ENCODE measurements at regions not wholly inside any gene's neighbourhood (a gene's known extent, or its start where the extent isn't known, plus 50 kb on each side); places are given as distances from the start of the nearest gene placed in this dataset.
"Not testable (repeated sequence)": the region's sequence is repeated elsewhere in the genome, so short reads cannot be mapped to it uniquely, and the experiment has no call there.

DNA sequence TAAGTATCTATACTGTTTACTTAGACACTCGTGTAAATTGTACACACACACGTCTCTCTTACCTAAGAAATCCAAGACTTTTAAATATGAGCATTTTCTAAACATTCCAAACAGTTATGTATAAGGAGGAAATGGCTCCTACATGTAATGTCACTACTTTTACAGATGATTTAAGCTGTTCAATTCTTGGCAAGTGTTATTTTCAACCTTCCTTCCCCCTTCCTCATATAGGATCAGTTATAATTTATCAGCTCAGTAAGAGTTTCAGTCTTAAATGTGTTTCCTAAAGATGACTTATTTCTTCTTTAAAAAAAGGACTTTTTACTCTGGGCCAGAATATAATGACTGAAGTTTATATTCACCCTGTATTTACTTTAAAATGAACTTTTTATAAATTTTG, 601.1 kb downstream of the ANKRD50 start:
- intact Hi-C loops (cut with DNase I), result loop anchor here (10.0 kb wide), 2 partner anchors 717 to 987 kb away; partner anchors contain the start of gene SPRY1
- no peak for DNase-seq

DNA sequence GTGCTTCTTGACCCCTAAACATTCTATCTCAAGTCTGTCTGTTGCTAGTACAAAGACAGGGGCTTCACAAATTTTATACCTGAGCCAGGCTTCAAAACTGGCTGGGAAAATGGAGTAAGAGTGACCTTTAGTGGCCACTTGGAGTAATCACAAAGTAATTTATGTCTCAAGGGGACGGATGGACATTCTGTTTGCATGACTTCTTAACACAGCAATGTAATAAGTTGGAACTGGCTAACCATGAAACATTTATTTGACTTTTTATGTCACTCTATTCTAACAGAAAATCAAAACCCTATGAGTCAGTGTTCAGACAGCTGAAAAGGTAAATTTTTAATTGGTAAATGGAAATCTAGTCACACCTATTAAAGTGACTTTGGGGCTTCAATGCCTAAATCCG, 600.6 kb downstream of the ANKRD50 start:
- intact Hi-C loops (cut with DNase I), result loop anchor here (10.0 kb wide), 2 partner anchors 717 to 987 kb away; partner anchors contain the start of gene SPRY1
- no peak for DNase-seq

GRCh38 chr4:124118061-124118460, 594.5 kb downstream of the ANKRD50 start:
- no peak for DNase-seq
- intact Hi-C loops (cut with DNase I), result loop anchor here (10.0 kb wide), 2 partner anchors 723 to 993 kb away; partner anchors contain the start of gene SPRY1

DNA sequence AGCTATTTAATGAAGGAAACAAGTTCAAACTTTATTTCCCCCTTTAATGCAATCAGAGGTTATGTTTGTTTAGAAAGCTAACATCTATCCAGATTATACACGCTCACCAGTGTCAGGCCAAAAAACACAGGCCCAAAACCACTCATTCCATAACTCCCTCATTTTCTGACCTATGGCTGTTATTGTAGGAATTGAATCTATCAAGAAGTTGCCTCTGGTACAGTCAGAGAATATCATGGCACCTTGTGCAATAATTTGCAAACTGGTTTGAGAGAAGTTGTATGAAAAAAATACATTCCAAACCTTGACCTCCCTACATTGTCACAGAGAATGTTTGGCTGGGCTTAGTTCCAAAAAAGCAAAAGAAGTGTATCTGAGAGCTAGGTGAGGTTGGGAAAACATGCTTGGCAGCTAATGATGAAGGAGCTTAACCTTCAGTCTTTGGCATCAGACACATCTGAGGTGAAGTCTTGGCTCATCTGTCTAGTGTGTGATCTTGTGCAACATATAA, 591.0 kb downstream of the ANKRD50 start:
- intact Hi-C loops (cut with DNase I), result no loop called here
- no peak for DNase-seq

- no peak for DNase-seq
- intact Hi-C loops (cut with DNase I), result no loop called here
These were observed 589.4 kb downstream of the ANKRD50 start for GRCh38 chr4:124123181-124123580.

DNA sequence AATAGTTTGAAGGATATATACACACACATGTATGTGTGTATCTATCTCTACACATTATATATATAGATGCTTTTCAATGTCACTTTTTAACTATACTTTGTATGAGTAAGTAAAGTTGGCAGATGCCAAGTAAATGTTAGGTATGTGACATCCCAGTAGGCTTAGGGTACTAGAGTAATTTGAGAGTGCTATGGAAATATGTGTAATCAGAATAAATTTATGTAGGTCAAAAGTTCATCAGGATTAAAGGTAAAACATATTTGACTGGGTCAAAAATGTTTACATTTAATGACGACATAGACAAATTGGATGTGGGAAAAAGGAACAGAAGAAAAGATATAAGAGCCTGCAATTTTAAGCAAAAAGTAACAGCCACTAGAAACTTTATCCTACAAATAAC, 588.8 kb downstream of the ANKRD50 start:
- intact Hi-C loops (cut with DNase I), result no loop called here

DNA sequence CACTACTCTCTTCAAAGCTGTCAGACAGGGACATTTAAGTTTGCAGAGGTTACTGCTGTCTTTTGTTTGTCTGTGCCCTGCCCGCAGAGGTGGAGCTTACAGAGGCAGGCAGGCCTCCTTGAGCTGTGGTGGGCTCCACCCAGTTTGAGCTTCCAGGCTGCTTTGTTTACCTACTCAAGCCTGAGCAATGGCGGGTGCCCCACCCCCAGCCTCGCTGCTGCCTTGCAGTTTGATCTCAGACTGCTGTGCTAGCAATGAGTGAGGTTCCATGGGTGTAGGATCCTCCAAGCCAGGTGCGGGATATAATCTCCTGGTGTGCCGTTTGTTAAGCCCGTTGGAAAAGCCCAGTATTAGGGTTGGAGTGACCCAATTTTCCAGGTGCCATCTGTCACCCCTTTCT, 581.2 kb downstream of the ANKRD50 start:
- peak in 1 of 10 donors; percentile 50 for DNase-seq

More for the DNA sequence above, 588.8 kb downstream of the ANKRD50 start:
- no peak for DNase-seq

DNA sequence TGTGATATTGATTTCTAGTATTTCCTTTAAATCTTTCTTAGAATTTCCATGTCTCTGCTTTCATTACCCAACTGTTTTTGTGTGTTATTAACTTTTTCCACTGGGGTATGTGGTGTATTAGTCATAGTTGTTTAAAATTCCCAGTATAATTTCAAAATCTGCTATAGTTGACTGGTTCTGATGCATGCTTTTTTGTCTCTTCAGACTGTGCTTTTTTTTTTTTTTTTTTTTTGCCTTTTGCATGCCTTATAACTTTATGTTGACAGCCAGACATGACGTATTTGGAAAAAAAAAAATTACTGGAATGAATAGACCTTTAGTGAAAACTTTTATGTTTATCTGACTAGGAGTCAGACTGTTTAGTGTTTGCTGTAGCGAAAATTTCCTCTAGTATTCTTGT, 580.4 kb downstream of the ANKRD50 start:
- intact Hi-C loops (cut with DNase I), result no loop called here
- no peak for DNase-seq

More for the DNA sequence above, 581.2 kb downstream of the ANKRD50 start:
- intact Hi-C loops (cut with DNase I), result not testable (repeated sequence)

- DNase-seq, result no peak
- intact Hi-C loops (cut with DNase I), result no loop called here
These were observed 578.8 kb downstream of the ANKRD50 start for GRCh38 chr4:124133753-124134152.

GRCh38 chr4:124135409-124135813, 577.1 kb downstream of the ANKRD50 start:
- intact Hi-C loops (cut with DNase I), result no loop called here
- DNase-seq, result no peak

DNA sequence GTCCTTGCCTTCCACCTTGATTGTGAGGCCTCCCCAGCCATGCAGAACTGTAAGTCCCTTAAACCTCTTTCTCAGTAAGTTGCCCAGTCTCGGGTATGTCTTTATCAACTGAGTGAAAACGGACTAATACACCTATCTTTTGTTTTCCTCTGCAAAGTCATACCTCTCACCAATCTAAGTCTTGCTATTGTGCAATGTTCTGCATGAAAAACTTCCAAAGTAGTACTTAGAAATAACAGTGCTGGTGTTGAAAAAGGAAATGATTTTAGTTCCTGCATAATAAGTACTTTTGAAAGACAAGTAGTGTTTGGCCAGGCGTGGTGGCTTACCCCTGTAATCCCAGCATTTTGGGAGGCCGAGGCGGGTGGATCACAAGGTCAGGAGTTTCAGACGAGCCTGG, 573.5 kb downstream of the ANKRD50 start:
- intact Hi-C loops (cut with DNase I), result no loop called here
- DNase-seq, result no peak

DNA sequence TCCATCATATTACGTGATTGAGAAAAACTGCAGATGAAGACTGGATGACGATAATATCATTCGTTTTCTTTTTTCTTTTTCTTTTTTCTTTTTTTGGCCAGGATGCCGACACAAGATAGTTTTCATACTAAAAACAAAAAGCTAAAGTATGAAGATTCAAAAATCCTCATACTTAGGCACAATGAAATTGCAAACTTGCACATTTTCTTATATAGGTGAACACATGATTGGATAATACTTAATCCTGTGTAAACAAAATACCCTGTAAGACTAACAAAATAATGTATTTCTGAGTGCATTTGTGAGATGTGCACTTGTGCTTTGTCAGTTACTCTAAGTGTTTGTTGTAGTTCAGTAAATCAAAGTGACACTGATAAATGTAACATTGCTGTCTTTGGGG, 568.9 kb downstream of the ANKRD50 start:
- intact Hi-C loops (cut with DNase I), result no loop called here
- no peak for DNase-seq

- no peak for DNase-seq
- intact Hi-C loops (cut with DNase I), result no loop called here
These were observed 568.3 kb downstream of the ANKRD50 start for GRCh38 chr4:124144238-124144654.

DNA sequence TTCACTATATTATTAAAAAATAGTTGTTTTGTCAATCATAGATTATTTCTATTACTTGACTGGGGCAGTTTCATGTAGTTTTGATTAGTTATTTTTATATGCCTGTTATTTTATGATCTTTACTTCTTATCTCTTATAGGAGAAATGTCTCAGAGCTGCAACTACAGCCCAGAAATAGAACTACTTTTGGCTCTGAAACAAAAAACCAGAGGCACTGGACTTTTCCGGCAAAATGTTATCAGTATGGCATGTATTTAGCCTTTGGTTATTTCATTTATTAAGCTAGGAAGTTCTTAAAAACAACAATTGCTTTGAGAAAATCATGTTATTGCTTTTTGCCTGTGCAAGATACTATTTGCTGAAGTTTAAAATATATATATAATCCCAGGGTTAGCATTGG, 566.5 kb downstream of the ANKRD50 start:
- intact Hi-C loops (cut with DNase I), result no loop called here
- no peak for DNase-seq

GRCh38 chr4:124151031-124151430, 561.5 kb downstream of the ANKRD50 start:
- intact Hi-C loops (cut with DNase I), result no loop called here
- DNase-seq, result no peak

DNA sequence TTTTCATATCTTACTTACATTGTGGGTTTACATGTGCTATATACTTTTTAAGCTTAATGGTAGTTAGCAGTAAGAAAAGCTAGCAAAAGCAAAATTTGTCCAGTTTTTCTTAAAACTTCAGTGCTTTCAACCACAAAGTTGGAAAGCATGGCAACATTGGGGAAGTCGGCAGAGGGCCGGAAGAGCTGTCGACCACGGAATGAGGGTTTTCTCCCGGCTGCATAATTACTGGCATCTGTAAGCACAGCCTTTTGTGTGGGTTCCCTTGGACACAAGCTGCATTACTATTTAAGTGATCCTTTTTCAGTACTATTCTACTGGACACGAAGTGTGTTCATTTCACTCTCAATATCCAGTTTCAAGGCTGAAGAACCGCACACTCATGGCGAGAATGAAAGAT, 560.4 kb downstream of the ANKRD50 start:
- DNase-seq, result no peak
- intact Hi-C loops (cut with DNase I), result no loop called here

- no peak for DNase-seq
- intact Hi-C loops (cut with DNase I), result no loop called here
These were observed 557.3 kb downstream of the ANKRD50 start for GRCh38 chr4:124155239-124155638.

DNA sequence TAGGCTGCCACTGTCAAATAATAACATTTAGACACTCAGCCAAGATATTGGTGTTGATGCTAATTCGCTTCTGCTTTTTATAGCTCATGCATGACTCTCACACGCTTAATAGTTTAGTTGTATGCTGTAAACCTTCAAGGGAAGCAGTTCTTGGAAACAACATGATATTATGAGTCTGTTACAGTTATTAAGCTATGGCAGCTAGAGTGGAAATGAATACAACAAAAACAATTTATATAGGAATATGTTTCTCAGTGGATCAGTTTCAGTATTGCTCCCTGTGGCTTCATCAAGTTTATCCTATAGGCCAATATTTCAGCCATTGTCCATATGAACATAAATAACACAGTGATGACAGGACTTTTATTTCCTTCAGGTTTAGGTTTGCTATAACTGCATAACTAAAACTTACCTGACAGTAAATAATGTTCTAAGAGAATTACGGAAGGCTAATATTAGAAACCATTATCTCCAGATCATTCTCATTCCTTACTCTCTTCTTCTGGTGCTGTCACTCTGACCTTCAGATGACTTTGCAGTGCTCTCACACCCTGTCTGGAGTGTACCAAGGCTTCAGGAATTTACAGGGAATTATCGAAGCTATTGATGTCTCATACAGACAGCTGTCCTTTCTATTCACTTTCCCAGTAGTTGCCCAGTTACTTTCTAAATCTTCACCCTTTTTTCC, 555.0 kb downstream of the ANKRD50 start:
- intact Hi-C loops (cut with DNase I), result no loop called here
- no peak for DNase-seq

DNA sequence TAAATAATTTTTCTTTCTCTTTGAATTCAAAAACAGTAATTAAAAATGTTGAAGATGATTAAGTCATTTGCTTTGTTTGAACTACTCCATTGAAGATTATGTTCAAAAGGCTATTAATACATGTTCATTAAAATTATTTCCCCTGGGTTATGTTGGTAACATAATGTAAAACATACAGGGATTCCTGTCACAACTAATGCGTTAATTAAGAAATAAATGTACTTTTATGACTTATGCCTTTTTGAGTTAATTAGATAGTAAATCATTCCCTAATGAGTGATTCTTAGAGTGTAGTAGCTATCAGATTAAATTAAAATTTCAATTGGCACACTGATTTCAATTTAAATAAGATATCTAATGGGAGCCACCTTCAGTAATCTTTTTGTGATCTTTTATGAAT, 549.1 kb downstream of the ANKRD50 start:
- no peak for DNase-seq
- intact Hi-C loops (cut with DNase I), result no loop called here

DNA sequence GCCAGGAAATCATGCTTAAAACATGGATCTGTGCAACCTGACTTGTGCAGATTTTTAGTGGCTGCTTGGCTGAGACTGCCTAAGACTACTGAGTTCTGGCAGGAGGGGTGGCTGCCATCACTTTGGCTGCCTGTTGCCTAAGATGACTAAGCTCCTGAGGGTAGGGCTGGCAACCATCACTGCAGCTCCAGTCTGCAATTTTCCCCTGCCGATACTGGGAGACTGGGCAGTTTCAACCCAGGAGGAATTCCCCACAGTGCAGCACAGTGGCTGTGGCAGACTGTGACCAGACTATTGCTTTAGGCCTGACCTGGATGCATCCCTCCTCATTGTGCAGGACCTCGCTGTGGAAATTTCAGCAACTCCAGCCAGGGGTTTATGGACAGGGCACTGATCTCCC, 544.9 kb downstream of the ANKRD50 start:
- intact Hi-C loops (cut with DNase I), result no loop called here
- DNase-seq, result no peak

- intact Hi-C loops (cut with DNase I), result not testable (repeated sequence)
These were observed 543.0 kb downstream of the ANKRD50 start for GRCh38 chr4:124169524-124169923.

GRCh38 chr4:124173912-124174311, 538.6 kb downstream of the ANKRD50 start:
- intact Hi-C loops (cut with DNase I), result no loop called here
- DNase-seq, result no peak

More at GRCh38 chr4:124169524-124169923, 543.0 kb downstream of the ANKRD50 start:
- DNase-seq, result not testable (repeated sequence)

All from posterior cingulate gyrus (tissue), 11 donors.